Smooth muscle cell (in vitro differentiated cells): ENCODE measurements at regions not wholly inside any gene's neighbourhood (a gene's known extent, or its start where the extent isn't known, plus 50 kb on each side); places are given as distances from the start of the nearest gene placed in this dataset.

ENCODE experiments used
- DNase-seq: peaks from one replicate; lab custom pipeline; 2025; ENCODE audit not compliant: unreplicated experiment; lab: John Stamatoyannopoulos, UW
- H2AFZ ChIP-seq: fragments of 200-600 bp; sonication (generic); 2 replicates; pipeline ENCODE4 v1.6.0; 2016; ENCODE audit warnings: antibody characterized with exemption, low read depth, mild to moderate bottlenecking
- H3F3A ChIP-seq: fragments of 200-600 bp; sonication (generic); 2 replicates; pipeline ENCODE4 v1.6.0; 2017; ENCODE audit warnings: antibody characterized with exemption, low read depth
- H3K27ac ChIP-seq: fragments of 200-600 bp; sonication (generic); 2 replicates; pipeline ENCODE4 v1.5.1; 2016; ENCODE audit warnings: low read depth, mild to moderate bottlenecking
- H3K27me3 ChIP-seq: fragments of 200-600 bp; sonication (generic); 2 replicates; pipeline ENCODE4 v1.6.1; 2016; ENCODE audit warnings: low read depth, mild to moderate bottlenecking
- H3K36me3 ChIP-seq: fragments of 200-600 bp; sonication (generic); 2 replicates; pipeline ENCODE4 v1.5.1; 2016; ENCODE audit warnings: low read depth
- H3K4me1 ChIP-seq: fragments of 200-600 bp; sonication (generic); 2 replicates; pipeline ENCODE4 v1.5.1; 2016; ENCODE audit warnings: low read depth
- H3K4me2 ChIP-seq: fragments of 200-600 bp; sonication (generic); 2 replicates; pipeline ENCODE4 v1.6.0; 2016; ENCODE audit warnings: mild to moderate bottlenecking
- H3K4me3 ChIP-seq: fragments of 200-600 bp; sonication (generic); 2 replicates; pipeline ENCODE4 v1.5.1; 2016; ENCODE audit warnings: mild to moderate bottlenecking
- H3K79me2 ChIP-seq: fragments of 200-600 bp; sonication (generic); 2 replicates; pipeline ENCODE4 v1.6.0; 2016; ENCODE audit warnings: low read depth, mild to moderate bottlenecking
- H3K9ac ChIP-seq: fragments of 200-600 bp; sonication (generic); 2 replicates; pipeline ENCODE4 v1.6.0; 2016; ENCODE audit warnings: low read depth
- H3K9me3 ChIP-seq: fragments of 200-600 bp; sonication (generic); replicated peaks from 2 replicates; pipeline ENCODE4 v1.5.1; 2016; ENCODE audit warnings: low read depth
- H4K20me1 ChIP-seq: fragments of 200-600 bp; sonication (generic); 2 replicates; pipeline ENCODE4 v1.6.0; 2016; ENCODE audit warnings: low read depth
- CTCF ChIP-seq: fragments of 200-600 bp; sonication (generic); IDR thresholded peaks from 2 replicates; pipeline ENCODE4 v1.5.1; 2017; ENCODE audit warnings: borderline replicate concordance, mild to moderate bottlenecking, antibody characterized with exemption; ENCODE audit not compliant: insufficient read depth, poor library complexity, severe bottlenecking
- WGBS: methylation state at CpG from one replicate; pipeline ENCODE4 v1.1.7; 2016; ENCODE audit warnings: low lambda C conversion rate; 5-methylcytosine and 5-hydroxymethylcytosine counted together

- Histone ChIP-seq H4K20me1 (no peaks in the 10 kb centered on the region), H3K36me3 (no peaks in the 10 kb centered on the region), H3K4me3 (no peak overlapping the region), H3K27ac (no peak overlapping the region), H3K79me2 (no peaks in the 10 kb centered on the region), H3K9ac (no peak overlapping the region), H3K9me3 (no peaks in the 10 kb centered on the region), H3K4me2 (no peak overlapping the region), H3K27me3 (no peaks in the 10 kb centered on the region), H2AFZ (no peak overlapping the region), H3K4me1 (no peaks in the 10 kb centered on the region), H3F3A (no peaks in the 10 kb centered on the region)
- no peak for TF ChIP-seq CTCF
- WGBS: 59% methylated on average over 10 of the region's 10 CpGs
- DNase-seq: no peak
Observed at GRCh38 chr16:35147556-35148504, 1688.4 kb downstream of the TP53TG3F start.

- no peak overlapping the region for H3K4me3 ChIP-seq
- no peak overlapping the region for H3K4me2 ChIP-seq
- 55% methylated on average over 3 of the region's 3 CpGs for WGBS
- H3K9ac ChIP-seq: no peak overlapping the region
- no peak overlapping the region for H2AFZ ChIP-seq
- no peak overlapping the region for H3K27ac ChIP-seq
- TF ChIP-seq CTCF: no peak
- H3K36me3 ChIP-seq: no peaks in the 10 kb centered on the region
- H4K20me1 ChIP-seq: no peaks in the 10 kb centered on the region
- no peak for DNase-seq
- no peaks in the 10 kb centered on the region for H3F3A ChIP-seq
- no peaks in the 10 kb centered on the region for H3K4me1 ChIP-seq
- no peaks in the 10 kb centered on the region for H3K27me3 ChIP-seq
- H3K9me3 ChIP-seq: no peaks in the 10 kb centered on the region
- no peaks in the 10 kb centered on the region for H3K79me2 ChIP-seq
Observed at GRCh38 chr16:35148748-35149147, 1689.3 kb downstream of the TP53TG3F start.

- Histone ChIP-seq H3K36me3 (no peaks in the 10 kb centered on the region), H2AFZ (no peak overlapping the region), H3K9ac (no peak overlapping the region), H3K4me3 (no peak overlapping the region), H3K4me1 (no peaks in the 10 kb centered on the region), H3F3A (no peaks in the 10 kb centered on the region), H4K20me1 (no peaks in the 10 kb centered on the region), H3K4me2 (no peak overlapping the region), H3K9me3 (no peaks in the 10 kb centered on the region), H3K27ac (no peak overlapping the region), H3K79me2 (no peaks in the 10 kb centered on the region), H3K27me3 (no peaks in the 10 kb centered on the region)
- TF ChIP-seq CTCF: no peak
- 56% methylated on average over 3 of the region's 3 CpGs for WGBS
- DNase-seq: no peak
Observed at GRCh38 chr16:35149550-35149949, 1690.1 kb downstream of the TP53TG3F start.
